Testis (tissue), 2 donors: ENCODE measurements at regions not wholly inside any gene's neighbourhood (a gene's known extent, or its start where the extent isn't known, plus 50 kb on each side); places are given as distances from the start of the nearest gene placed in this dataset.
A peak's percentile ranks its signal among the peaks of the same experiment; 100 is the strongest.

Source experiments
- DNase-seq: peaks from one replicate; pipeline ENCODE4 v3.0.0-alpha.2; 2019
- H3K27ac ChIP-seq, 2 donors: fragments of 200-600 bp; sonication (generic); one replicate each; pipeline ENCODE4 v1.5.1; 2019
- H3K27me3 ChIP-seq: fragments of 200-600 bp; sonication (generic); one replicate; pipeline ENCODE4 v1.5.1; 2019
- H3K36me3 ChIP-seq: fragments of 200-600 bp; sonication (generic); one replicate; pipeline ENCODE4 v1.5.1; 2017; ENCODE audit warnings: low read depth; ENCODE audit errors: missing control alignments
- H3K4me1 ChIP-seq: fragments of 200-600 bp; sonication (generic); one replicate; pipeline ENCODE4 v1.5.1; 2019
- H3K4me3 ChIP-seq, 2 donors: fragments of 200-600 bp; sonication (generic); one replicate each; pipeline ENCODE4 v1.5.1; 2017 to 2019
- H3K9me3 ChIP-seq: fragments of 200-600 bp; sonication (generic); one replicate; pipeline ENCODE4 v1.5.1; 2017
- POLR2A ChIP-seq: fragments of 450-650 bp; IDR thresholded peaks from one replicate; pipeline ENCODE4 v1.6.1; 2017; ENCODE audit warnings: antibody characterized with exemption, mild to moderate bottlenecking, moderate library complexity
- WGBS, 2 donors: methylation state at CpG; one replicate each; pipeline ENCODE4 v1.1.5; 2018; 5-methylcytosine and 5-hydroxymethylcytosine counted together
- intact Hi-C: fragments of 100-400 bp; cut with DNase I; formaldehyde crosslinking; loops from one replicate; pipeline ENCODE4 v1.15.1; 2023; ENCODE audit warnings: low total_unique reads
- TF ChIP-seq, protein P1 (sequence below), 3 experiments: fragments of 450-650 bp in 2 of 3; fragments of 200-600 bp in 1 of 3; sonication (generic) in 1 of 3; IDR thresholded peaks; one replicate each; pipeline ENCODE4 v1.5.1; 2016 to 2019; ENCODE audit warnings: antibody characterized with exemption in 3 of 3, mild to moderate bottlenecking in 2 of 3, moderate library complexity in 1 of 3

DNA sequence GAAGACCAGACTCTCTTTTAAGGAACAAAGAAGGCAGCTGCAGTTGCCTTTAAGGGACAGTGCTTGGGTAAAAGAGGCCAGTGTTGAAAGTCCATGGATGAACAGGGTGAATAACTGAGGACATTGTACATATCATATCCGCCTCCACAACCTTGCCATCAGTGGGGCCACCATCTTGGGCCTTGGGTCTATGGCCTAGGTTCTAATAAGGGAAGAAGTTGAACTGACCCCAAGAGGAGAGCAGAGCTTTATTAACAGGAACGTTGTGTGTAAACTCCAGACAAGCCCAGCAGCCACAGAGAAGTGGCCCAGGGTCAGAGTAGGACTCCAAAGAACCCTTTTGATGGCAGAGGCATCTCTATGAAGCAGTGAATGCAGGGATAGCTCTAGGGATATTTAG is 332.8 kb downstream of the CYP26B1 start:
- no peaks in the 10 kb centered on the region for H3K9me3 ChIP-seq
- H3K27me3 ChIP-seq = no peaks in the 10 kb centered on the region
- no peak overlapping the region for H3K27ac ChIP-seq
- DNase-seq = no peak
- intact Hi-C loops = no loop called here
- TF ChIP-seq, protein P1, sequence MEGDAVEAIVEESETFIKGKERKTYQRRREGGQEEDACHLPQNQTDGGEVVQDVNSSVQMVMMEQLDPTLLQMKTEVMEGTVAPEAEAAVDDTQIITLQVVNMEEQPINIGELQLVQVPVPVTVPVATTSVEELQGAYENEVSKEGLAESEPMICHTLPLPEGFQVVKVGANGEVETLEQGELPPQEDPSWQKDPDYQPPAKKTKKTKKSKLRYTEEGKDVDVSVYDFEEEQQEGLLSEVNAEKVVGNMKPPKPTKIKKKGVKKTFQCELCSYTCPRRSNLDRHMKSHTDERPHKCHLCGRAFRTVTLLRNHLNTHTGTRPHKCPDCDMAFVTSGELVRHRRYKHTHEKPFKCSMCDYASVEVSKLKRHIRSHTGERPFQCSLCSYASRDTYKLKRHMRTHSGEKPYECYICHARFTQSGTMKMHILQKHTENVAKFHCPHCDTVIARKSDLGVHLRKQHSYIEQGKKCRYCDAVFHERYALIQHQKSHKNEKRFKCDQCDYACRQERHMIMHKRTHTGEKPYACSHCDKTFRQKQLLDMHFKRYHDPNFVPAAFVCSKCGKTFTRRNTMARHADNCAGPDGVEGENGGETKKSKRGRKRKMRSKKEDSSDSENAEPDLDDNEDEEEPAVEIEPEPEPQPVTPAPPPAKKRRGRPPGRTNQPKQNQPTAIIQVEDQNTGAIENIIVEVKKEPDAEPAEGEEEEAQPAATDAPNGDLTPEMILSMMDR (IDR thresholded peaks at IDR 0.05) = no peak
- no peak for TF ChIP-seq POLR2A
- H3K36me3 ChIP-seq = no peaks in the 10 kb centered on the region
- H3K4me1 ChIP-seq = peaks cover 25% of the 10 kb centered on the region
- 79 to 83% methylated on average over 2 of the region's 2 CpGs for WGBS, 2 donors
- no peak overlapping the region for H3K4me3 ChIP-seq

DNA sequence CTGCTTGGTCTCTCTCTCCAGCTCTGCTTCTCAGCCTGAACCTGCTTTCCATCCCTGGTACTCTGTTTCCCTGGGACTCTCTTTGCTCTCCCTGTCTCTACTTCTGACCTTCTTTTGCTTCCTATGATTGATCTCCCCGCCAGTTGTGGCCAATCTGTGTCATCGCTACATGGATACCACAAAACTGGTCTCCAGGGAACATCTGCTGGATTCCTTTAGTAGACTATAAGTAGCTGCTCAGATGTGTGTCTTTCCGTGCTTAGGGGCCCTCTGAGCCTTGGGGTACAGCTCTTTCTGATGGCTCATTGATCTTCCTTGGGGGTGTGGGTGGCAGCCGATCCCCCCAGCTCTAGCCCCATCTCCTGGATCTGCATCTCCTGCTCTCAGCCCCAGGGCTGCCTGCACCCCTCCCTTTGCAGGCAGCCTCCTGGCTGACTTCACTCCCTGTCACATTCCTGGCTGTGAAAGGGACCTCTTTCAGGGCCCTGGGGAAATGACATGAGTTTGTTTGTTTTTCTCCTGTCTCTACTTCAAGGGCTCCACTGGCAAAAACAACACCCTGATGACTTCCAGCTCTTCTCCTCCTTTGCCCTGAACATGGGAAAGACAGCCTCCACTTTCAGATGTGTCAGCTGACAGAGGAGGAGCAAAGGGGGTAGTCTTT is 333.7 kb downstream of the CYP26B1 start:
- no peak for DNase-seq
- TF ChIP-seq, protein P1 (IDR thresholded peaks at IDR 0.05) = no peak
- TF ChIP-seq POLR2A = no peak
- H3K9me3 ChIP-seq = no peaks in the 10 kb centered on the region
- intact Hi-C loops = no loop called here
- H3K36me3 ChIP-seq = no peaks in the 10 kb centered on the region
- H3K27ac ChIP-seq = no peak overlapping the region
- no peaks in the 10 kb centered on the region for H3K27me3 ChIP-seq
- peaks cover 31% of the 10 kb centered on the region for H3K4me1 ChIP-seq
- H3K4me3 ChIP-seq = no peak overlapping the region
- 69 to 84% methylated on average over 4 of the region's 4 CpGs for WGBS, 2 donors

DNA sequence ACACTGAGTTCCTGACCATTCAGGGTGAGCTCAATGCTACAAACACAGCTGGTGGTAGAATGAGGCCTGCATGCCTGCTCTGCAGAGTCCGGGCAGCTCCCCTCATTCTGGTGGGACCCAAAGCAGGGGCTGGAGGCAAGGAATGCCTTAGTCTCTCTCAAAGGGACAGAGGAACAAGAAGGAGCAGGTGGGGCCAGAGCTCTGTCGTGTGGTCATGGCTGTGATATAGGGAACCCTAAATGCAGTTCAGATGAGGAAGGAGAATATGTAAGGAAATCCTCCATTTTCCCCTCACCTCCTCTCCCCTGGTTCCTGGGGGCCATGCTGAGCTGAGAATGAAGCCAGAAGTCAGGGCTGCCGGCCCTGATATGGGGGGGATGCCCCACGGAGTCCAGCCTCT is 334.3 kb downstream of the CYP26B1 start:
- WGBS, 2 donors = 68 to 78% methylated on average over 3 to 4 of the region's 4 CpGs
- H3K4me3 ChIP-seq = no peak overlapping the region
- DNase-seq = peak; percentile 5
- H3K27ac ChIP-seq = no peak overlapping the region
- intact Hi-C loops = no loop called here
- no peaks in the 10 kb centered on the region for H3K9me3 ChIP-seq
- H3K4me1 ChIP-seq = peaks cover 37% of the 10 kb centered on the region
- H3K27me3 ChIP-seq = no peaks in the 10 kb centered on the region
- no peak for TF ChIP-seq POLR2A
- TF ChIP-seq, protein P1 (IDR thresholded peaks at IDR 0.05) = no peak
- no peaks in the 10 kb centered on the region for H3K36me3 ChIP-seq

DNA sequence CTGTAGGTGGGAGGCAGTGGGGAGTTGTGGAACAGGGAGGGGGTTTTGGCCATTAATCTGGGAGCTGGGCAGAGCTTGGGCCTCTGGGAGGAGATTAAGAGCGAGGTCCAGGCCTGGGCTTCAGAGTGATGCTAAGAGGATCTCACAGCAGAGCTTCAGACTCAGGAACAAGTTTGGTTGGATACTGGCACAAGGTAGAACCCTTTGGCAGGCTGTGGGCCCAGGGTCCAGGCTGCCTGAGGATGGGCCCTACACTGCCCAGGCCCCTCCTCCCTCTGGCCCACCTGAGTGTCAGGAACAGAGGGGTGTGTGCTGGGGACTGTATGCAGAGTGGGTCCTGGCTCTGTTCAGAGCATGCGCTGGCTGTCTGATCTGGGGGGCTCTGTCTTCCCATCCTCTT is 334.9 kb downstream of the CYP26B1 start:
- no peak overlapping the region for H3K27ac ChIP-seq
- intact Hi-C loops = no loop called here
- H3K27me3 ChIP-seq = no peaks in the 10 kb centered on the region
- peak; percentile 2 for DNase-seq
- no peaks in the 10 kb centered on the region for H3K36me3 ChIP-seq
- TF ChIP-seq, protein P1 (IDR thresholded peaks at IDR 0.05) = no peak
- no peak for TF ChIP-seq POLR2A
- peaks cover 38% of the 10 kb centered on the region for H3K4me1 ChIP-seq
- no peak overlapping the region for H3K4me3 ChIP-seq
- H3K9me3 ChIP-seq = no peaks in the 10 kb centered on the region
- WGBS, 2 donors = 92 to 97% methylated on average over 2 of the region's 2 CpGs

DNA sequence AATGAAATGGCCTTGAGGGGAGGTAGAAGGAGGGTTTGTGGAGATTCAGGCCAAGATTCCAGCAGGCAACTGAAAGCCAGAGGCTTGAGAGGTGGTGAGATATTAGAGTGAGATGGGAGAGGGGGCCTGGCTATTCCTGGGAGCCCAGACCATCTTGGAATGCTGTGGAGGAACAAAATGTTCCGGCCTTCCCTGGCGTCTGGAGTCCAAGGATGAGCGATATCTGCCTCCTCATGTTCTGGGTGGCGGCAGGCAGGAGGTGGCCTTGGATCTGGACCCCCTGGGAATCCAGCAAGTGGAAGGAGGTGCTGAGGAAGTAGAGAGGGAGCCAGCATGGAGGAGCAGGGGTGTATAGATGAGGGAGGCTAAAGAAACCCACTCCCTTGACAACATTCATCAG is 335.9 kb downstream of the CYP26B1 start:
- TF ChIP-seq POLR2A = no peak
- TF ChIP-seq, protein P1 (IDR thresholded peaks at IDR 0.05) = no peak
- peaks cover 38% of the 10 kb centered on the region for H3K4me1 ChIP-seq
- no peaks in the 10 kb centered on the region for H3K27me3 ChIP-seq
- no peaks in the 10 kb centered on the region for H3K9me3 ChIP-seq
- 21 to 59% methylated on average over 4 of the region's 4 CpGs for WGBS, 2 donors
- peak; percentile 59 for DNase-seq
- intact Hi-C loops = no loop called here
- no peak overlapping the region for H3K4me3 ChIP-seq
- H3K36me3 ChIP-seq = no peaks in the 10 kb centered on the region
- peak overlapping the region; percentile 28 to 46 for H3K27ac ChIP-seq
